Left ventricle myocardium inferior (tissue), 1 donor: ENCODE measurements at regions not wholly inside any gene's neighbourhood (a gene's known extent, or its start where the extent isn't known, plus 50 kb on each side); places are given as distances from the start of the nearest gene placed in this dataset.
A peak's percentile ranks its signal among the peaks of the same experiment; 100 is the strongest.

Source experiments
- DNase-seq: peaks from one replicate; pipeline ENCODE4 v3.0.0-alpha.2; 2020
- H3K27ac ChIP-seq: fragments of 200-600 bp; replicated peaks from 2 replicates; pipeline ENCODE4 v1.8.0; 2021
- H3K27me3 ChIP-seq: fragments of 200-600 bp; 2 replicates; pipeline ENCODE4 v1.8.0; 2021; ENCODE audit warnings: low read depth
- H3K36me3 ChIP-seq: fragments of 200-600 bp; 2 replicates; pipeline ENCODE4 v1.8.0; 2021
- H3K4me1 ChIP-seq: fragments of 200-600 bp; 2 replicates; pipeline ENCODE4 v1.8.0; 2021
- H3K4me3 ChIP-seq: fragments of 200-600 bp; 2 replicates; pipeline ENCODE4 v1.8.0; 2021; ENCODE audit warnings: mild to moderate bottlenecking, moderate library complexity
- H3K9me3 ChIP-seq: fragments of 200-600 bp; replicated peaks from 2 replicates; pipeline ENCODE4 v1.8.0; 2021
- CTCF ChIP-seq: fragments of 200-600 bp; IDR thresholded peaks from 2 replicates; pipeline ENCODE4 v1.8.0; 2021; ENCODE audit warnings: antibody characterized with exemption, mild to moderate bottlenecking, borderline replicate concordance
- intact Hi-C: fragments of 100-400 bp; cut with micrococcal nuclease; formaldehyde crosslinking; loops from one replicate; pipeline ENCODE4 v1.11.0; 2022
- donor health status: DM: no; HTN: yes; CAD: no; lungs with severe emphysema.

DNA sequence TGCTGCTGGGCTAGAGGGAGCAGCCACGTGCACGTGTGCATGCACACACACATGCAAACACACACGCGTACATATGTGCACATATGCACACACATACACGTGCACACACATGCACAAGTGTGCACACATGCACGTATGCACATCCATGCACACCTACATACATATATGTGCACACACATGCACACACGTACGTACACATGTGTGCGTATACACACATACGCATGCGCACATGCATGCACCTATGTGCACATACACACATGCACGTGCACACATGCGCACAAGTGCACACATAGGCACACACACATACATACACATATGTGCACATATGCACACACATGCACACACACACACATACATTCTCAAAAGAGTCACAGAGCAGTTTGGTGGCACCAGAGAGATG, 85.9 kb upstream of the SLC25A33 start:
- peaks cover 25% of the 10 kb centered on the region for H3K4me1 ChIP-seq
- TF ChIP-seq CTCF = no peak
- no peak overlapping the region for H3K27ac ChIP-seq
- H3K27me3 ChIP-seq = no peaks in the 10 kb centered on the region
- no peak overlapping the region for H3K4me3 ChIP-seq
- intact Hi-C loops = no loop called here
- no peaks in the 10 kb centered on the region for H3K36me3 ChIP-seq
- no peaks in the 10 kb centered on the region for H3K9me3 ChIP-seq
- DNase-seq = no peak

DNA sequence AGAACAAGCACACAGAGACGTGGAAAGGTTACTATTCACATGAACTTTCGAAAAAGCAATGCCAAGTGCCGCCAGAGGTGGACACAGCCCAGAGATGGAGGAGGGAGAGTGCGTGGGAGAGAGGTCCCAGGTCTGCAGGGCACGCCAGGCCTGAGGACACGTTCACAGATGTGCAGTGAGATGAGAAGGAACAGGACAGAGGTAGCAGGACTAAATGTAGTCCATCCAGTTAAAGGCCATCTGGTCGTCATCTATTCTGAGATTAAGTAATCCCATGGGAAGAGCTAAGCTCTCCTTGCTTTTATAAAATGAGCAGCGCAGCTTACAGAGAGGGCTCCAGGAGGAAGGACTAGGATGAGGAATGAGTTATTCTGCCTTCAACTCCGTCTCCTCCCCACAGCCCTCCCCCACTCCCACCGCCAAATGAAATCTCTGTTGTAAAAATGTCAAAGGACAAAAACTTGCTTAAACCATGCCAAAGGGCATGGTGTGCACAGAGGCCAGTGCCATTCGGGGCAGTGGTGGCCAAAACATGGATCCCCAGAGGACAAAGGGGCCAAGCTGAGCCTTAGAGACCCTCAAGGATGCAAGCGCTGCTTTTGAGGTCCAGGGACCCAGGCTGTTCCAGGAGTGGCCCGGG, 85.4 kb upstream of the SLC25A33 start:
- H3K4me1 ChIP-seq = peaks cover 20% of the 10 kb centered on the region

DNA sequence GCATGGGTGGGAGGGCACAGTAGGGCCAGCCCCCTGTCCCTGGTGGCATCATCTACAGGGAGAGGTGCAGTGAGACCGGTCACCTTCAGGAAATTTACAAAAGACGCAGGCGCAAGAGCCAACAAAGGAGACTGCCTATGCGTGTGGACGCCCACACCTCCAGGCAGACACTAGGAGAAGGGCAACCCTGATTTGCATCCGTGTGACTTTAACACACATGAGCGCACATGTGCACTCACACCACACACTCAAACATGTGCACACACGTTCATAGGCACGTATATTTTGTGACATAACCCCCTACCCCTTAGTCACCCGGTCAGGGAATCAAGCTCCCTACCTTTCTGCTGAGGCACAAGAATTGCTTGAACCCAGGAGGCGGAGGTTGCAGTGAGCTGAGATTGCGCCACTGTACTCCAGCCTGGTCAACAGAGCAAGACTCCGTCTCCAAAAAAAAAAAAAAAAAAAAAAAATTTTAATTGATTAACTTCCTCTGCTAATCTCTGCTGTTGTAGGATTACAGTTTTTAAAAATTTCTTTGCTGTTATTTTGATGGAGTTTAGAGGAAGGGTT, 84.7 kb upstream of the SLC25A33 start:
- intact Hi-C loops = no loop called here
- no peaks in the 10 kb centered on the region for H3K36me3 ChIP-seq
- peaks cover 13% of the 10 kb centered on the region for H3K4me1 ChIP-seq
- no peak for TF ChIP-seq CTCF
- no peak for DNase-seq
- no peaks in the 10 kb centered on the region for H3K9me3 ChIP-seq
- H3K27me3 ChIP-seq = no peaks in the 10 kb centered on the region
- H3K27ac ChIP-seq = no peak overlapping the region
- no peak overlapping the region for H3K4me3 ChIP-seq

More for the DNA sequence above, 85.4 kb upstream of the SLC25A33 start:
- Histone ChIP-seq H3K9me3 (no peaks in the 10 kb centered on the region), H3K36me3 (no peaks in the 10 kb centered on the region), H3K27ac (no peak overlapping the region), H3K4me3 (no peak overlapping the region), H3K27me3 (no peaks in the 10 kb centered on the region)
- intact Hi-C loops = no loop called here
- no peak for DNase-seq
- no peak for TF ChIP-seq CTCF

GRCh38 chr1:9455487-9456234, 83.6 kb upstream of the SLC25A33 start:
- intact Hi-C loops = no loop called here
- Histone ChIP-seq H3K4me3 (no peak overlapping the region), H3K27me3 (no peaks in the 10 kb centered on the region), H3K4me1 (peaks cover 4% of the 10 kb centered on the region), H3K9me3 (no peaks in the 10 kb centered on the region), H3K36me3 (no peaks in the 10 kb centered on the region), H3K27ac (no peak overlapping the region)
- TF ChIP-seq CTCF = peak; percentile 86
- peak; percentile 65 for DNase-seq

DNA sequence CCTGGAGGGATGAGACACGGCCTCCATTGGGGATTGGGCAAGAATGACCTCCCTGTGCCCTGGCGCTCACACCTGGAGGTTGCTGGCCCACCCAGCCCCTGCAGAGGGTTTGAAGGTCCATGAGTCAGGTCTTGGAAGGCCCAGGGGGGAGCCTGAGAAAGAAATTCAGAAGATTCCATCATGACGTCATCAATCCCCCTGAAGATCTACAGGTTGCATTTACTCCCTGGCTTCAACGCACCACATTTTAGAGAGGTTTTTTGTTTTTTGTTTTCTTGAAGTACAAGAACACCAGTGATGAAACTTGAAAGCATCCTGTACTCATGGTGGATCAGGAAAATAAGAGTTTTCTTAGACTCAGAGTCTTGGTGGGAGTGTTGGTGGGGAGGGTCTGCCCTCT, 82.4 kb upstream of the SLC25A33 start:
- Histone ChIP-seq H3K4me1 (peaks cover 4% of the 10 kb centered on the region), H3K27me3 (no peaks in the 10 kb centered on the region), H3K36me3 (no peaks in the 10 kb centered on the region), H3K4me3 (no peak overlapping the region), H3K27ac (no peak overlapping the region), H3K9me3 (no peaks in the 10 kb centered on the region)
- TF ChIP-seq CTCF = no peak
- intact Hi-C loops = no loop called here
- no peak for DNase-seq
